Activated effector memory CD4-positive, alpha-beta T cell treated with anti-CD3 and anti-CD28 coated beads, Interleukin-2, amount 50 U/mL, for 16 hours (primary cell): ENCODE measurements at regions not wholly inside any gene's neighbourhood (a gene's known extent, or its start where the extent isn't known, plus 50 kb on each side); places are given as distances from the start of the nearest gene placed in this dataset.

Source experiments
- DNase-seq: peaks from one replicate; pipeline ENCODE4 v3.0.0-alpha.2; 2020

GRCh38 chr7:53988376-53988775, 553.8 kb upstream of the VSTM2A start:
- no peak for DNase-seq

DNA sequence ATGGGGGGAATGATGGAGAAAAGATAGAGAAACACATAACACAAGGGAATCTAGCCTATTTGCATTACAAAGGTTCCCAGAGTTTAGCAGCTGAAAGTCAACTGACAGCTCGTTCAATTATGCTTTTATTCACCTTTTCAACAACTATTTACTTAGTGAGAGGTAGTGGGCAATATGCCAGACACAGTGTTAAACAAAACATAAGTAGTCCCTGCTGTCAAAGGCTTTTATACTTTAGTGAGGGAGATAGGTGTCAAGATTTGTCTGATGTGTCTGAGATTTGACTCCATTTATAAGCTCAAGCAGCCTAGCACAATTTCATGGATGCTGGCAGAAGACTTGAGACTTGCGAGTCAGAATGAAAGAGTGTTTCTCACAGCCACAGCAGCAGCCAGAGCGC, 549.0 kb upstream of the VSTM2A start:
- no peak for DNase-seq

DNA sequence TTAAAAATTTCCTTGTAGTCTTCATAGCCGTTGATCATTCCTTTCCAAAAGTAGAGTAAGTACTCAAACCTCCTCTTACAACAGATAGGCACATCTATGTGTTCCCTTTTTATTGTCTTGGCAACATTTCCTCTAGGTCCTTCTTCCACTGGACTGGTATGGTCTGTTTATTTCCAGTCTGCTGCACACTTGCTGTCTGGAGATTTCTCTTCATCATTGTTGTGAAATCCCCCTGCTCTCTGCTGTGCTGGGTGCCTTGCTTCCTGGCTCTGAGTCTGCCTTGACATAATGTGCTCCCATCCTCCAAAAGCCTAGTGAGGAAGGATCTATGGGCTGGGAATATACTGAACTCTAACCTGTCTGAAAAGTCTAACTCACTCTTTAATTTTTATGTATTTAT, 545.3 kb upstream of the VSTM2A start:
- DNase-seq, result no peak

GRCh38 chr7:54014765-54015164, 527.4 kb upstream of the VSTM2A start:
- no peak for DNase-seq

- DNase-seq, result no peak
These were observed 526.9 kb upstream of the VSTM2A start for GRCh38 chr7:54015251-54015650.

- no peak for DNase-seq
These were observed 504.3 kb upstream of the VSTM2A start for GRCh38 chr7:54037873-54038272.

DNA sequence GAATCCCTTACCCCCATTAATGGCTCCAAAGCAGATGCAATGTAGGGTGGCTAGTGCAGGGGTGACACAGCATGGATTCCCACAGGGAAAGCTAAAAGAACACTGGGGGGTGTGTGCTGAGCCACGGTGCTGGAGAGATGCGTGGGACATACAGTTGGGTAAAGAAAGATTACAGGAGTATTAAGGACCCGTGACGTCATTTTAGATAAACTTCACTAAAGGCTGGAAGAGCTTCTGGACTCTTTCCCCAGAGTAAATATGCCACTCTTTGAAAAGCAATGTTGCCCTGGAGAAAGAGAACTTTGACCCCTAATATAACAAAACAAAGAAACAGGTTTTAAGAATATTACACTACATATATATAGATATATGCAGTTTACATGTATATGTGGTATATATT, 481.5 kb upstream of the VSTM2A start:
- no peak for DNase-seq

DNA sequence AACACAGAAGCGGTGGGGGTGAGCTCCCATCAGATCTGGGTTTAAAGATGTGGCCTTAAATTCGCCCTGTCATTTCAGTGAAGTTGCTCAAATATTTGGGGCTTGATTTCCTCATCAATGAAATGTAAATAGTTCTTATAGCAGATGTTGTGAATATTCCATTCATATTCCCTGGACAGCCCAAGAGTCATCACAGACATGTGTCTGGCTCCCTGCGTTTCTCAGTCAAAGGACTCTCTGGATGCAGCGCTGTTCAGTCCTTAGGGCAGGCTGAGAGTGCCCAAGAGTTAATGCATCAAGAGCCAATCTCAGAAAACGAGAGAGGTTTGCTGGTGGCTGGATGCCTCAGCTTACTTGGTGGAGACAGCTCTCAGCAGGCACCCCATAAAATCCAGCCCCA, 475.5 kb upstream of the VSTM2A start:
- no peak for DNase-seq

DNA sequence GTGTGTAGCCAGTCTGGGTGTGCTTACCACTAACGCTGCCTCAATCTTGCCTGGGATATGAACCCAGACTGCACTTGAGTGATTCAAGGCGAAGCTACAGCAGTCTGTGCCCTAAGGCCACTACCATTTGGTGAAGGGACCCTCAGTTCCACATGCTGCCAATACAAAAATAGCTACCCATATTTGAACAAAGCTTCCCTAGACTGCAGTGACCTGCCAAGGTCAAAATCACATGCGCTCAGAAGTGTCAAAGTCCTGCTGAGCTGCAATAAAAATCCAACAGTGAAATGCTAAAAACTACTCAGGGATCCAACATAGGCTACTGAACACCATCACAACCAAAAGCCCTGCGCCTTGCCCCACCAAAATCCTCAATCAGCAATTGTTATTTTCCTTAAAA, 472.3 kb upstream of the VSTM2A start:
- no peak for DNase-seq

DNA sequence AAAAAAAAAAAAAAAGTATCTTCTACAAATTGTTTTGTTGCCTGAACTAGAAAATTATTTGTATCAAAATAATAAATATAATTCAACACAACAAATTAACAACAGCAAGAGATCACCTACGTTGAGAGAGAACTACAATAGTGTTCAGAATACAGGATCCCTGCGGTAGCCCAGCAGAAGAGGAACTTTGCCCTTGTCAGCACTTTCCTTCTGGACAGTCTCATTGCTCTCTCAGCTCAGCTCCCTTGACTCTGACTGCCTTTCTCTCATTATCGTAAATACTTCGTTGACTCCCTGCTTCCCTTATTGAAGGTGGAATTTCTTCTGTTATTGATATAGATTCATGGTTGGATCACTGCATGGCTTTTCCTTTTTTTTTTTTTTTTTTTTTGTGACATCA, 469.5 kb upstream of the VSTM2A start:
- no peak for DNase-seq

- DNase-seq, result no peak
These were observed 465.6 kb upstream of the VSTM2A start for GRCh38 chr7:54076616-54077015.

GRCh38 chr7:54080525-54080924, 461.6 kb upstream of the VSTM2A start:
- DNase-seq, result no peak

DNA sequence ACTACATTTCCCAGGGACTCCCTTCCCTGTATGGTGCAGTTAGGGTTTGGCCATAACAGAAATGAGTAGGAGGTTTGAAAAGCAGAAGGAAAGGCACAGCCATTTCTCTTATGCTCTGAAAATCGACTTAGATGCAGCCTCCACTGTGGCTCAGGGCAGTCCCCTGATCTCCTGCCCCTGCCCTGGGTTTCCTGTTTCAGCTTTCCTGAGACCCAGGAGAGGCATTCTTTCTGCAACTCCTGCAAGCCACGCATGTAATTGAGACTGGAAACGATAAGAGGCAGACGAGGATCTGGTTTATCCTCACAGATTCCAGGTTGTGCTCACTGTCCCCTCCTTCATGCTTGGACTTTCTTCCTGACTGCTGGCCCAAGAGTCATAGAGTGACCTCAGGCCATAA, 461.2 kb upstream of the VSTM2A start:
- DNase-seq, result no peak

- no peak for DNase-seq
These were observed 457.8 kb upstream of the VSTM2A start for GRCh38 chr7:54084340-54084739.

- DNase-seq, result no peak
These were observed 451.4 kb upstream of the VSTM2A start for GRCh38 chr7:54090652-54091213.

- no peak for DNase-seq
These were observed 450.9 kb upstream of the VSTM2A start for GRCh38 chr7:54091322-54091721.

DNA sequence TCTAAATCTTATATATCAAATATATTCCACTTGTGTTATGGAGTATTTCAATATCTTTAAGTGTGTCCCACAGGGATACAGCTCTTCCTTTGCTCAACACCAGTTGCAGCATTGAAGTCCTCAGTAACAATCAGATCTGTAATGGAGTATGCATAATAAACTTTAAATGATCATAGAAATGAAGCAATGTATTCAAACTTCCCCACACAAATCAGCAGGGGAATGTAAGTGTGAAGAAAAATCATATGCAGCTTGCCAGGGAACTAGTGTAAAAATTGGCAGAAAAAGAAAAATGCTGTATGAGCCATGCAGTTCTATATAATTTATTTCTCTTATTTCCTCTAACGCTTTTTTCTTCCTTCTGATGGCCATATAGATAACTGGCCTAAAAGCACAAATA, 444.3 kb upstream of the VSTM2A start:
- no peak for DNase-seq

DNA sequence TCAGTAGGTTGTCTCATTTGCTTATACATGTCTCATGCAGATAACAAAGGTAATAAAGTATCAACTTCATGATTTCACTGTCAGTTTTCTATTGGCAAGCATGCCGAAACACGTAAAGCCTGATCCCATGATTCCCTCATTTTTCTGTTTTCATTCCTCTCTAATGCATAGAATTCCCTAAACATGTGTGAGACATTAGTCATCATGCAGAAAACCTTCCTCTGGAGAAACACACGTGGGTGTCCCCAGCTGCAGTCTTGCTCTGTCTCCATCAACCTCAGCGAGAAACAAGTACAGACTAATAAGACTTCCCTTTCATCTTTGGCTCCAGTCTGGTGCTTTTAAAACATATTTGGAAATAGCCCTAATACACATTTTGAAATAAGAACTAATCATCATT, 432.7 kb upstream of the VSTM2A start:
- DNase-seq, result no peak

DNA sequence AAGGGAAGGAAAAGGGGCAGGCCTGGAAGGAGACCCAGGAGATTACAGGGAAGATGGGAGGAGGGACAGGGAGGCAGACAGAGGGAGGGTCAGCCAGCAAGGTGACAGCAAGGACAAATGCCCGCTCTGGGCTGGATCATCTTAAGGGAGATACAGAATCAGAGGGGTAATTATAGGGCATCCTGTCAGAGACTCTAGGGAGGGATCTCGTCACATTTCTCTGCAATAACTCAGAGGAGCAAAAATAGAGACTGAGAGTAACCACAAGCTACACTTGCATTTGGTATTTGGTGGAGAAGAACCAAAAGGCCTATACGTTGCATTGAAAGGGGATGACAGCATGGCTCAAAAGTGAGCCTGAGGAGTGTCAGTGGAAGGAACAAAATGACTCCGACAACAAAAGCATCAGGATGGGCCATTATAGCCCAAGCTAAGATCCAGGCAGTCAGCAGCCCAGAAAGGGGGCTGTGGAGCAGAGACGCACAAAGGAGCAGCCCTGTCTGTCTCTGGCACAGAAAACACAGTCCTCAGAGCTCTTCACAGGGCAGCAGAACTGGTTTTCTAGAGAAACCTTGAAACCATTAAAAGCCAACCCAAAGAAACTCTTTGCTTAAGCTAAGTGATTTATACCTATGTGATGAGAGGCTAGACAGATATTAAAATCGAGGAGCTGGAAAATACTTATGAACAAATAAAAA, 430.2 kb upstream of the VSTM2A start:
- DNase-seq, result no peak

- no peak for DNase-seq
These were observed 429.6 kb upstream of the VSTM2A start for GRCh38 chr7:54112567-54112966.

- no peak for DNase-seq
These were observed 427.0 kb upstream of the VSTM2A start for GRCh38 chr7:54115028-54115763.

GRCh38 chr7:54116956-54117355, 425.2 kb upstream of the VSTM2A start:
- no peak for DNase-seq

DNA sequence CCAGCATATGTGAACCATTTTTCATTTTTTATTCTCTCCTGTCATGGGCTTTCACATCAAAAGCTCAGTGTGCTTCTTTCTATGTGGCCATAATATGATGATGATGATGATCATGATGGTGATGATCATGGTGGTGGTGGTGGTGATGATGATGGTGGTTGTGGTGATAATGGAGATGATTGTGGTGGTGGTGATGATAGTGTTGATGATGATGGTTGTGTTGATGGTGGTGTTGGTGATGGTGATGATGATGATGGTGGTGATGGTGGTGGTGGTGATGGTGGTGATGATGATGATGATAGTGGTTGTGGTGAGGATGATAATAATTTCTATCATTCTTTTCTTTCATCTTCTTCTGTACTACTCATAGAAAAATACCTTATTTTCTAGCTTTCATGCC, 413.1 kb upstream of the VSTM2A start:
- DNase-seq, result no peak

DNA sequence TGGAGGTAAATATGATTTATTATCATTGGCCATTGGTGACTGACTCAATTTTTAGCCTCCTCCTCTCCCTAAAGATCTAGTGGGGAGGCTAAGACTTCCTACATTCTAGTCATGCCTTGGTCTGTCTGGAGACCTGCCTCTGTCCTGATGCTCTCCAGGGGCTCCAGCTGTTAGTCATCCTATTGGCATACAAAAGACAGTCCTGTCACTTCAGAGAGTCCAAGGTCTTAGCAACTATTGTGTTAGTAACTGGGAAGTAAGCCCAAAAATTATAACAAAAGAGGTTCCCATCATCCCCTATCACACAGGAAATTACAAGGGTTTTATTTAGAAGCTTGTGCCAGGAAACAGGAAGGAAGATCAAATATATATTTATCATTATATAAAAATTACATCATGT, 400.6 kb upstream of the VSTM2A start:
- DNase-seq, result no peak

- no peak for DNase-seq
These were observed 396.5 kb upstream of the VSTM2A start for GRCh38 chr7:54145716-54146115.
